Stimulated activated CD4-positive, alpha-beta T cell treated with anti-CD3 and anti-CD28 coated beads, Interleukin-4, amount 100 ng/mL, for 24 hours (primary cell): ENCODE measurements at regions not wholly inside any gene's neighbourhood (a gene's known extent, or its start where the extent isn't known, plus 50 kb on each side); places are given as distances from the start of the nearest gene placed in this dataset.

ENCODE experiments used
- DNase-seq: peaks from one replicate; pipeline ENCODE4 v3.0.0-alpha.2; 2020

DNA sequence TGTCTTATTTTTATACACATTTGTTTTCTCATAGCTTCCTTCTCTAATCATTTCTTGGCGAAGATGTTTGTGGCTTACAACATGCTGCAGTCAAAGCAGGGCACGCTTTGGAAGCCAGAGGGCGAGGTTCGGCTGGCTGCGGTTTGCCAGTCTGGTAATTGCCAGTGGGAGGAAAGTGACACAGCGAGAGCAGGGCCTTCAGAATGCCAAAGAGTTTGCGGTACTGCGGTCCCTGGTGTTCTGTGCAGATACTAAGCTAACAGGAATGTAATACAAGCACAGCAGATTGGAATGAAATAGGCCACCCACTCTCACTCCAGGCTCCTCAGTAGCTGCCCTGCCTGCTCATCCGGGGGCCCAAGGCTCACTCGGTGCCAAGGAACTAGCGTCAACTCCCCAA lies 58.7 kb upstream of the TGM3 start:
- DNase-seq = no peak

DNA sequence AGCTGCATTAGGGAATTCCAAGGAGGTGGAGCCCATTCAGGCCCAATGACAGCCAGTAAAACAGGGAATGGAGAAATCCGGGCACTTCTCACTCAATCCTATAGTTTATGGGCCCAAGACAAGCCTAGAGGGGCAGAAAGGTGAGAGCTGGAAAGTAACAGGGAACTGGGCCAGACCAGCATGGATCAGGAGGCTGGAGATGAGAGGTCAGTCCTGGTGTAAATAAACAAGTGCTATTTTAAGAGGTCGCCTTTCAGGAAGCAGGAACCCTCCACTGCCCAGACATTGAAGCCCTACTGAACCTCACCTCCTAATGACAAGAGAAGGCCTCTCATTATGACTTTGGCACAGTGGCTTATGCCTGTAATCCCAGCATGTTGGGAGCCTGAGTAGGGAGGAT lies 57.2 kb upstream of the TGM3 start:
- DNase-seq = no peak

GRCh38 chr20:2240835-2241234 lies 55.0 kb upstream of the TGM3 start:
- no peak for DNase-seq

GRCh38 chr20:2242678-2243077 lies 53.1 kb upstream of the TGM3 start:
- no peak for DNase-seq

DNA sequence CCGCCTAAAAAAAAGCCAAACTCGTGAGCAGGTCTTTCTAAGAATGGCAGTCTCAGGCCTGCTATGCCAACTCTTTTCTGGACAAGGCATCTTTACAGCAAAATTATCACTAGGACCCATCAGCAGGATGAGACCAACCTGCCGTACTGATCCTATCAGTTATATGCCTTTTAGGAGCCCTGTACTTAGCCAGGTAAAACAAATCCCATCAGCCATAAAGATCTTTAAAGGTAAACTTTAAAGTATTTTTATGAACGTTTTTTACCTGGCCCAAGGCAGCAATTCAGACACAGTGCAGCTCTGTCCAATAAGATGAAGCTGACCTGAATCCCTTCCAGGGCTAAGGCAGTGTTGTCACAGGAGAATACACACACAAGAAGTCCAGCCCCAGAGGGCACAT lies 51.3 kb upstream of the TGM3 start:
- DNase-seq = no peak

- DNase-seq = no peak
These were observed 50.8 kb upstream of the TGM3 start for GRCh38 chr20:2244993-2245392.

DNA sequence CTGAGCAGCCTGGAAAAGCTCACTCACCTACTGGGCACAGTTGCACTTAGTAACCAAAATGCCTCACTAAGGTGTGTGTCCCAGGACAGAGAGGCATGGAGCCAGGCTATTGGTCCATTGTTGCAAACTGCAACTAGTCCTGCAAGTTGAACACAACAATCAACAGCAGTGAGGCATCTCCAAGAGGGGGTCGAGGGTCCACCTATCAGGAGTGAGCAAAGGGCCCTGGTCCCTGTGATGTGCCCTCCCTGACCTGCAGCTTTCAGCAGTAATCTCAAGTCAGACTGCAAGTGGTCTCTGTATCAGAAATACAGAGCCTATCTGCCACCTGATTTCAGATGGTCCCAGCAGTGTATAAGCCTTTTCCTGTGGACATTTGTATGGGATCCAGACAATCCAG lies 50.2 kb upstream of the TGM3 start:
- no peak for DNase-seq
